ENCODE measurements at regions not wholly inside any gene's neighbourhood (a gene's known extent, or its start where the extent isn't known, plus 50 kb on each side); places are given as distances from the start of the nearest gene placed in this dataset.

- CTCF ChIA-PET: no interaction called here
- BruUV-seq (replicated peaks): no TSS peak
- DNase-seq (ENCODE audit: low spot score): no peak
Observed at GRCh38 chr17:79680318-79680695, 50.4 kb upstream of the ENPP7 start.

GRCh38 chr17:79679631-79680317 lies 51.0 kb upstream of the ENPP7 start:
- POLR2A ChIA-PET (ENCODE audit: low non-redundant PET): no interaction called here
- intact Hi-C loops (cut with micrococcal nuclease; ENCODE audit: unreplicated experiment): no loop called here

More at GRCh38 chr17:79680318-79680695, 50.4 kb upstream of the ENPP7 start:
- no peak for TF ChIP-seq CTCF (conservative IDR thresholded peaks at IDR 0.05; ENCODE audit: low read depth, low read length)
- TF ChIP-seq EZH2 (IDR thresholded peaks at IDR 0.05; ENCODE audit: borderline replicate concordance, low read depth, low read length, poor library complexity, severe bottlenecking): no peak
- POLR2A ChIA-PET (ENCODE audit: low non-redundant PET): no interaction called here
- Histone ChIP-seq H3K36me3 (ENCODE audit: insufficient read depth, low read length, poor library complexity, severe bottlenecking) (no peaks in the 10 kb centered on the region), H3K27ac (ENCODE audit: low read depth, low read length, poor library complexity, severe bottlenecking) (no peak overlapping the region), H3K4me3 (ENCODE audit: low read depth, low read length, poor library complexity, severe bottlenecking) (no peak overlapping the region), H3K9me3 (ENCODE audit: low read depth, low read length, poor library complexity, severe bottlenecking) (no peaks in the 10 kb centered on the region), H3K27me3 (replicated peaks; ENCODE audit: insufficient read depth, low read depth, low read length, poor library complexity) (peaks cover 78% of the 10 kb centered on the region), H3K4me1 (ENCODE audit: insufficient read depth, low read length, poor library complexity, severe bottlenecking) (no peaks in the 10 kb centered on the region)
- intact Hi-C loops (cut with micrococcal nuclease; ENCODE audit: unreplicated experiment): no loop called here

GRCh38 chr17:79678736-79679255 lies 51.9 kb upstream of the ENPP7 start:
- CTCF ChIA-PET: no interaction called here
- DNase-seq (ENCODE audit: low spot score): no peak

More at GRCh38 chr17:79679631-79680317, 51.0 kb upstream of the ENPP7 start:
- Histone ChIP-seq H3K27me3 (replicated peaks; ENCODE audit: insufficient read depth, low read depth, low read length, poor library complexity) (peaks cover 74% of the 10 kb centered on the region), H3K4me1 (ENCODE audit: insufficient read depth, low read length, poor library complexity, severe bottlenecking) (no peaks in the 10 kb centered on the region), H3K4me3 (ENCODE audit: low read depth, low read length, poor library complexity, severe bottlenecking) (no peak overlapping the region), H3K27ac (ENCODE audit: low read depth, low read length, poor library complexity, severe bottlenecking) (no peak overlapping the region), H3K36me3 (ENCODE audit: insufficient read depth, low read length, poor library complexity, severe bottlenecking) (no peaks in the 10 kb centered on the region), H3K9me3 (ENCODE audit: low read depth, low read length, poor library complexity, severe bottlenecking) (no peaks in the 10 kb centered on the region)
- CTCF ChIA-PET: no interaction called here
- no peak for TF ChIP-seq CTCF (conservative IDR thresholded peaks at IDR 0.05; ENCODE audit: low read depth, low read length)
- no peak for TF ChIP-seq EZH2 (IDR thresholded peaks at IDR 0.05; ENCODE audit: borderline replicate concordance, low read depth, low read length, poor library complexity, severe bottlenecking)
- BruUV-seq (replicated peaks): no TSS peak
- DNase-seq (ENCODE audit: low spot score): no peak

More at GRCh38 chr17:79678736-79679255, 51.9 kb upstream of the ENPP7 start:
- TF ChIP-seq CTCF (conservative IDR thresholded peaks at IDR 0.05; ENCODE audit: low read depth, low read length): no peak
- TF ChIP-seq EZH2 (IDR thresholded peaks at IDR 0.05; ENCODE audit: borderline replicate concordance, low read depth, low read length, poor library complexity, severe bottlenecking): no peak
- H3K9me3 ChIP-seq (ENCODE audit: low read depth, low read length, poor library complexity, severe bottlenecking): peaks cover 2% of the 10 kb centered on the region
- no peak overlapping the region for H3K27ac ChIP-seq (ENCODE audit: low read depth, low read length, poor library complexity, severe bottlenecking)
- no peak overlapping the region for H3K4me3 ChIP-seq (ENCODE audit: low read depth, low read length, poor library complexity, severe bottlenecking)
- intact Hi-C loops (cut with micrococcal nuclease; ENCODE audit: unreplicated experiment): no loop called here
- H3K36me3 ChIP-seq (ENCODE audit: insufficient read depth, low read length, poor library complexity, severe bottlenecking): no peaks in the 10 kb centered on the region
- H3K27me3 ChIP-seq (replicated peaks; ENCODE audit: insufficient read depth, low read depth, low read length, poor library complexity): peaks cover 64% of the 10 kb centered on the region
- H3K4me1 ChIP-seq (ENCODE audit: insufficient read depth, low read length, poor library complexity, severe bottlenecking): no peaks in the 10 kb centered on the region
- POLR2A ChIA-PET (ENCODE audit: low non-redundant PET): no interaction called here
- BruUV-seq (replicated peaks): no TSS peak

Measured in A673 (cell line).